HepG2 (cell line): ENCODE measurements at regions not wholly inside any gene's neighbourhood (a gene's known extent, or its start where the extent isn't known, plus 50 kb on each side); places are given as distances from the start of the nearest gene placed in this dataset. TPM values are rescaled to one million over a fixed set of nuclear protein-coding genes. Genes with fewer than 3 reads are reported as not detected.

Experiments used
- microRNA counts: library from miRNA; unstranded; fragments of <30 nt; microRNA quantifications from one replicate; lab custom pipeline; 2015
- microRNA-seq: library from miRNA; unstranded; fragments of <30 nt; microRNA quantifications from one replicate; pipeline ENCODE4, GENCODE V29; 2020
- small RNA-seq, 3 experiments: library from RNA; depleted of rRNA; stranded (forward); fragments of <200 nt; gene quantifications; one replicate each; pipeline ENCODE3, GENCODE V24; 2012; ENCODE audit warnings: low read depth in 2 of 3, low replicate concordance in 1 of 3; ENCODE audit not compliant: insufficient read length in 3 of 3, insufficient read depth in 2 of 3

MicroRNAs encoded in the stretch of these regions (microRNA counts, 767-probe panel; counts per million panel counts)
- not detected for microRNA hsa-miR-548ad (lab: Ali Mortazavi, UCI)

Small RNA genes lying in the stretch of these regions (microRNA-seq; reads per million reads assigned to microRNA genes)
- not detected for gene MIR548AD

Small RNA genes lying in the stretch of these regions (small RNA-seq; reads per million reads assigned to genes)
- gene AC013442.1: 0 reads per million in 3 experiments
- gene AC083939.1: 0 reads per million in 3 experiments
- 0 reads per million in 3 experiments for gene MIR548AD
- 0 reads per million in 3 experiments for gene RNU6-1117P
